ENCODE measurements at regions not wholly inside any gene's neighbourhood (a gene's known extent, or its start where the extent isn't known, plus 50 kb on each side); places are given as distances from the start of the nearest gene placed in this dataset.

DNA sequence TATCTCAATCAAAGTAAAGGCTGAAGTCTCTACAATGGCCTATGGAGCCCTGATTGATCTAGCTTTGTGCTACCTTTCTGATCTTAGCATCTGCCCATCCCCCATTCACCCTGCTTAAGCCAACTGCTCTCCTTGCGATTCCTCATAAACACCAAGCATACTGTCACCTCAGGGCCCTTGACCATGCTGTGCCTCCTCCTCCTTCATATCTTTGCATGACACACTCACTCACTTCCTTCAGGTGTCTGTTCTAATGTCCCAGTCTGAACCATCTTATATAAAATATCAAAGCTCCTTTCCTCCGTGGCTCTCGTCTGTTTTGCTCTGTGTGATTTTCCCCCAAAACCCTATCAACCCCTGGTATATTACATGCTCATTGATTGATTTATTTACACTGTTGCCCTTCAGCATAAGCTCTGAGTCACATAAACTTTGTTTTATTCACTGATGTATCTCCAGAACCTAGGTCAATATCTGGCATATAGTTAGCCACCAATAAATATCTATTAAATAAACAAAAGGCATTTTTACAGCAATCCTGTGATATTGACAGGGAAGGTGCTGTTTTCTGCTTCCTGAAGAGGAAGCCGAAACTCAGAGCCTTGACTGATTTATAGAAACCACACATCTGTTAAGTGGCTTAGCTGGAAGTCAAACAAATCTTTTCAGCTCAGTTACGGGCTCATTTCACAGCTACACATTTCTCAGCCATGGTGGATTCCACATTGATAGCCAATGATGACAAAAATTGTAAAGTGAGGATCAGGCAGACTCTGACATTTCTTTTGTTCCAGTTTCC is 103.6 kb downstream of the BOD1 start:
- Mint-ChIP-seq H3K4me1 (ENCODE audit: low read depth, unreplicated experiment) (peaks cover 1% of the 10 kb centered on the region), H3K27me3 (ENCODE audit: unreplicated experiment) (peaks cover 5% of the 10 kb centered on the region), H3K4me3 (ENCODE audit: unreplicated experiment) (no peak overlapping the region), H3K27ac (ENCODE audit: unreplicated experiment) (no peak overlapping the region), H3K9me3 (ENCODE audit: unreplicated experiment) (no peaks in the 10 kb centered on the region), H3K36me3 (ENCODE audit: unreplicated experiment) (no peaks in the 10 kb centered on the region)
- TF ChIP-seq, protein P1, sequence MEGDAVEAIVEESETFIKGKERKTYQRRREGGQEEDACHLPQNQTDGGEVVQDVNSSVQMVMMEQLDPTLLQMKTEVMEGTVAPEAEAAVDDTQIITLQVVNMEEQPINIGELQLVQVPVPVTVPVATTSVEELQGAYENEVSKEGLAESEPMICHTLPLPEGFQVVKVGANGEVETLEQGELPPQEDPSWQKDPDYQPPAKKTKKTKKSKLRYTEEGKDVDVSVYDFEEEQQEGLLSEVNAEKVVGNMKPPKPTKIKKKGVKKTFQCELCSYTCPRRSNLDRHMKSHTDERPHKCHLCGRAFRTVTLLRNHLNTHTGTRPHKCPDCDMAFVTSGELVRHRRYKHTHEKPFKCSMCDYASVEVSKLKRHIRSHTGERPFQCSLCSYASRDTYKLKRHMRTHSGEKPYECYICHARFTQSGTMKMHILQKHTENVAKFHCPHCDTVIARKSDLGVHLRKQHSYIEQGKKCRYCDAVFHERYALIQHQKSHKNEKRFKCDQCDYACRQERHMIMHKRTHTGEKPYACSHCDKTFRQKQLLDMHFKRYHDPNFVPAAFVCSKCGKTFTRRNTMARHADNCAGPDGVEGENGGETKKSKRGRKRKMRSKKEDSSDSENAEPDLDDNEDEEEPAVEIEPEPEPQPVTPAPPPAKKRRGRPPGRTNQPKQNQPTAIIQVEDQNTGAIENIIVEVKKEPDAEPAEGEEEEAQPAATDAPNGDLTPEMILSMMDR (IDR thresholded peaks at IDR 0.05; ENCODE audit: partially characterized antibody, unreplicated experiment), result no peak
- no peak for DNase-seq

DNA sequence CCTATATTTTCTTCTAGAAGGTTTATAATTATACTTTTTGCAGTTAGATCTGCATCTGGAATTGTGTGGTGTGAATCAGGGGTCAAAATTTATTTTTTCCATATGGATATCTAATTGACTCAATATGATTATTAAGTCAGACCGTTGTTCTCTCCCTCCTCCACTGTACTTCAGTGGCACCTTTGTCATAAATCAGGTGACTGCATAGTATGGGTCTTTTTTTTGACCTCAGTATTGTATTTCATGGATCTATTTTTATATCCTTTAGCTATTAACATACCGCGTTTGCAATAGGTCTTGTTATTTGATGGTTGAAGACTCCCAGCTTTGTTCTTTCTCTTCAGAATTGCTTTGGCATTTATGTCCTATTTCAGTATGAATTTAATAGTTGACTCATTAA is 107.4 kb downstream of the BOD1 start:
- Mint-ChIP-seq H3K4me1 (ENCODE audit: low read depth, unreplicated experiment) (peaks cover 1% of the 10 kb centered on the region), H3K4me3 (ENCODE audit: unreplicated experiment) (no peak overlapping the region), H3K27ac (ENCODE audit: unreplicated experiment) (no peak overlapping the region), H3K27me3 (ENCODE audit: unreplicated experiment) (peaks cover 5% of the 10 kb centered on the region), H3K36me3 (ENCODE audit: unreplicated experiment) (no peaks in the 10 kb centered on the region), H3K9me3 (ENCODE audit: unreplicated experiment) (no peaks in the 10 kb centered on the region)
- no peak for DNase-seq
- TF ChIP-seq, protein P1 (IDR thresholded peaks at IDR 0.05; ENCODE audit: partially characterized antibody, unreplicated experiment), result no peak

DNA sequence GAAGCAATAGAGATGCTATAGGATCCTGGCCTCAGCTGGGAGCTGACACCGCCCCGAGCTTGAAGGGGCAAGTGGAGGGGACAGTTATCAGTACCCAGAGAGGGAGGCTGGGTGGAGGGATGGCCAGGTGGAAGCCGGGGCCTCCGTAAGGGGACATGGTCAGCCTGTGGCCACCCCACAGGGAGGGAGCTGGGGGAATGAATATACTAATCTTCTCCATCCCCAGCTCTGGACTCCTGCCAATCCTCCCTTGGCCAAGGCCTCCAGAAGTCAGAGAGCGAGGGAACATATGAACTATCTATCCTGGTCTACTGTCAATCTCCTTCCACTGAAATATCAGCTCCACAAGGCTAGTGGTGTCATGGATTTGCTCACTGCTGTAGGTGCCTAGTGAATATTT is 109.3 kb downstream of the BOD1 start:
- no peak for DNase-seq
- no peaks in the 10 kb centered on the region for H3K36me3 Mint-ChIP-seq (ENCODE audit: unreplicated experiment)
- H3K4me3 Mint-ChIP-seq (ENCODE audit: unreplicated experiment), result no peak overlapping the region
- H3K4me1 Mint-ChIP-seq (ENCODE audit: low read depth, unreplicated experiment), result no peaks in the 10 kb centered on the region
- H3K27me3 Mint-ChIP-seq (ENCODE audit: unreplicated experiment), result peaks cover 2% of the 10 kb centered on the region
- H3K9me3 Mint-ChIP-seq (ENCODE audit: unreplicated experiment), result no peaks in the 10 kb centered on the region
- no peak overlapping the region for H3K27ac Mint-ChIP-seq (ENCODE audit: unreplicated experiment)
- TF ChIP-seq, protein P1 (IDR thresholded peaks at IDR 0.05; ENCODE audit: partially characterized antibody, unreplicated experiment), result no peak

DNA sequence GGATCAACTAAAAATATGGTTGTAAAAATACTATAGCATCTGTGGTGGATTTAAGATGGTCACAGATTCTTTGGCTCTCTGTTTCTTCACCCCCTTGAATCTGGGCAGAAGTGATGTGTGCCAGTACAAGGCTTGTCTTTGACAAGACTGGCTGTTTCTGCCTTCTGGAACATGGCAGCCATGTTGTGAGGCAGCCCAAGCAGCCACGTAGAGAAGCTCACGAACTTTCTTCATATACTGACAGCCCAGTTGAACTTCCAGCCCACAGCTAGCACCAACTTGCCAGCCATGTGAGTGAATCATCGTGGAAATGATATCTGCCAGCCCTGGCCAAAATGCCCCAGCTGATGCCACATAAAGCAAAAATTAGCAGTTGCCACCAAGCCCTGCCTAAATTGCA is 110.8 kb downstream of the BOD1 start:
- Mint-ChIP-seq H3K4me3 (ENCODE audit: unreplicated experiment) (no peak overlapping the region), H3K27me3 (ENCODE audit: unreplicated experiment) (no peaks in the 10 kb centered on the region), H3K27ac (ENCODE audit: unreplicated experiment) (no peak overlapping the region), H3K9me3 (ENCODE audit: unreplicated experiment) (peaks cover 3% of the 10 kb centered on the region), H3K36me3 (ENCODE audit: unreplicated experiment) (no peaks in the 10 kb centered on the region), H3K4me1 (ENCODE audit: low read depth, unreplicated experiment) (peaks cover 2% of the 10 kb centered on the region)
- no peak for DNase-seq
- TF ChIP-seq, protein P1 (IDR thresholded peaks at IDR 0.05; ENCODE audit: partially characterized antibody, unreplicated experiment), result no peak

DNA sequence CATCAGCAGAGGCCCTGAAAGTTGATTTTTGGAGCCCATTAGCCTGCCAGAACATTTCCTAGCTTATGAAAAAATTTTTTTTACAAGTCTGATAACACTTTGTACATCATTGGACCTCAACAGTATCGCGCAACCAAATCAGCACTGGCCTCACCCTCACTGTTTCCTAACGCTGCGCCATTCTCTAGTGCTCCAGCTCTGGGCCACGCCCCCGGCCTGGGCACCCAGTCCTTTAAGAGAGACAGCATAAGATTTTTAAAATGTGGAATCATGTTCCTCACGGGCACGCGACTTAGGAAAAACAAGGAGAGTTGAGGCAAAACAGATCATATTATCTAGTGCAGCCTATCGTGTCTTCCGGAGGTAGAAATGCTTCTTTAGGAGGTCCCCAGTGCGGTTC is 114.5 kb downstream of the BOD1 start:
- peaks cover 3% of the 10 kb centered on the region for H3K9me3 Mint-ChIP-seq (ENCODE audit: unreplicated experiment)
- H3K36me3 Mint-ChIP-seq (ENCODE audit: unreplicated experiment), result no peaks in the 10 kb centered on the region
- peaks cover 10% of the 10 kb centered on the region for H3K4me1 Mint-ChIP-seq (ENCODE audit: low read depth, unreplicated experiment)
- TF ChIP-seq, protein P1 (IDR thresholded peaks at IDR 0.05; ENCODE audit: partially characterized antibody, unreplicated experiment), result no peak
- H3K4me3 Mint-ChIP-seq (ENCODE audit: unreplicated experiment), result no peak overlapping the region
- no peaks in the 10 kb centered on the region for H3K27me3 Mint-ChIP-seq (ENCODE audit: unreplicated experiment)
- DNase-seq, result no peak
- H3K27ac Mint-ChIP-seq (ENCODE audit: unreplicated experiment), result no peak overlapping the region
